Hematopoietic multipotent progenitor cell treated with erythropoietin and hydrocortisone succinate and interleukin-3 and kit ligand, for 4 days (in vitro differentiated cells): ENCODE measurements at regions not wholly inside any gene's neighbourhood (a gene's known extent, or its start where the extent isn't known, plus 50 kb on each side); places are given as distances from the start of the nearest gene placed in this dataset.
A peak's percentile ranks its signal among the peaks of the same experiment; 100 is the strongest.

ENCODE experiments used
- DNase-seq: peaks from one replicate; pipeline ENCODE4 v3.0.0-alpha.2; 2015

GRCh38 chr13:40318366-40318765, 348.1 kb downstream of the FOXO1 start:
- peak; percentile 63 for DNase-seq

GRCh38 chr13:40319699-40320579, 346.5 kb downstream of the FOXO1 start:
- no peak for DNase-seq

GRCh38 chr13:40328091-40328490, 338.4 kb downstream of the FOXO1 start:
- DNase-seq, result no peak

- DNase-seq, result peak; percentile 67
These were observed 336.5 kb downstream of the FOXO1 start for GRCh38 chr13:40329781-40330485.

- DNase-seq, result no peak
These were observed 335.5 kb downstream of the FOXO1 start for GRCh38 chr13:40330950-40331349.

GRCh38 chr13:40331802-40332201, 334.6 kb downstream of the FOXO1 start:
- no peak for DNase-seq

- peak; percentile 61 for DNase-seq
These were observed 333.2 kb downstream of the FOXO1 start for GRCh38 chr13:40333226-40333625.

- no peak for DNase-seq
These were observed 332.4 kb downstream of the FOXO1 start for GRCh38 chr13:40334031-40334430.

- DNase-seq, result no peak
These were observed 331.8 kb downstream of the FOXO1 start for GRCh38 chr13:40334616-40335015.

GRCh38 chr13:40336228-40337221, 329.9 kb downstream of the FOXO1 start:
- DNase-seq, result no peak

GRCh38 chr13:40337651-40338050, 328.8 kb downstream of the FOXO1 start:
- DNase-seq, result no peak

- no peak for DNase-seq
These were observed 328.2 kb downstream of the FOXO1 start for GRCh38 chr13:40338217-40338616.

- no peak for DNase-seq
These were observed 325.9 kb downstream of the FOXO1 start for GRCh38 chr13:40340368-40341095.

- DNase-seq, result no peak
These were observed 325.4 kb downstream of the FOXO1 start for GRCh38 chr13:40341096-40341471.

- DNase-seq, result no peak
These were observed 324.9 kb downstream of the FOXO1 start for GRCh38 chr13:40341501-40341900.

- no peak for DNase-seq
These were observed 324.0 kb downstream of the FOXO1 start for GRCh38 chr13:40342461-40342860.

- no peak for DNase-seq
These were observed 323.5 kb downstream of the FOXO1 start for GRCh38 chr13:40342901-40343300.

- DNase-seq, result no peak
These were observed 322.7 kb downstream of the FOXO1 start for GRCh38 chr13:40343550-40344269.

GRCh38 chr13:40344270-40345148, 321.9 kb downstream of the FOXO1 start:
- no peak for DNase-seq

GRCh38 chr13:40345149-40345514, 321.3 kb downstream of the FOXO1 start:
- DNase-seq, result no peak
